HG03108 (cell line): ENCODE measurements at regions not wholly inside any gene's neighbourhood (a gene's known extent, or its start where the extent isn't known, plus 50 kb on each side); places are given as distances from the start of the nearest gene placed in this dataset.

Experiments
- ATAC-seq: cut with Tn5 transposase; IDR thresholded peaks from one replicate; pipeline ENCODE4 v1.9.1; 2021; ENCODE audit warnings: moderate library complexity; ENCODE audit not compliant: unreplicated experiment

DNA sequence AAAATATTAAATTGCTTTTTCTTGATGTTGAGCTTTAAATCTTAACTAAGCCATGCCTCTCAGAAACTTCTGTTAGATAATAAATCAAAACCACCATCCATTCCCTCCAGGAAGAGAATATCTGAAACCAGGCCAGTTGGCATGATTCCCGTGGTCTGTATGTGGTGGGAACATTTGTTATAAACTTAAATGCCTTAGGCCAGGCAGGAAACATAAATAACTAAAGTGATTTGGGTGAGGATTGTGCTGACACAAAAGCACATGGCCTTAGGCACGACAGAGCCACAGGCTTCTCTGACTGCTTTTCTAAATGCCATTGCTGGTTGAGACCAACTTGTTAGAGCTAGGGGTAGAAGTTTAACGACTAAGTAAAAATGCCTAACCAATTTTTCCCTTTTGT, 255.9 kb downstream of the GABRG2 start:
- ATAC-seq: no peak

DNA sequence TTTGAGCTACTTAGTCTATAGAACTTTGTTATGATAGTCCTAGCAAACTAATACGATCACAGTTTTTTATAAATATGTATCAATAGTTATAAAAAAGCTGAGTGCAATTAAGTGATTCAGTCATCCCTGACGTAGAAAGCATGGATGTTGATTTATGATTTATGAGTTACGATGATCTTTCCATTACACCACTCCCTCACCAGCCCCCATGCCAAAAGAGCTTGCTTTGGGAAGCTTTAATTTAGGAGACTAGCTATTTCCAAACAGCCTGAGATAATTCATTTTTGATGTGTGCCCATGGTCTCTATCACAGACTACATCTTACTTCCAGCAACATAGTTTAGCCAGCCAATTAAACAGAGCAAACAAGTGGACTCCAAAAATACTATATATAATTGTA, 256.8 kb downstream of the GABRG2 start:
- no peak for ATAC-seq

DNA sequence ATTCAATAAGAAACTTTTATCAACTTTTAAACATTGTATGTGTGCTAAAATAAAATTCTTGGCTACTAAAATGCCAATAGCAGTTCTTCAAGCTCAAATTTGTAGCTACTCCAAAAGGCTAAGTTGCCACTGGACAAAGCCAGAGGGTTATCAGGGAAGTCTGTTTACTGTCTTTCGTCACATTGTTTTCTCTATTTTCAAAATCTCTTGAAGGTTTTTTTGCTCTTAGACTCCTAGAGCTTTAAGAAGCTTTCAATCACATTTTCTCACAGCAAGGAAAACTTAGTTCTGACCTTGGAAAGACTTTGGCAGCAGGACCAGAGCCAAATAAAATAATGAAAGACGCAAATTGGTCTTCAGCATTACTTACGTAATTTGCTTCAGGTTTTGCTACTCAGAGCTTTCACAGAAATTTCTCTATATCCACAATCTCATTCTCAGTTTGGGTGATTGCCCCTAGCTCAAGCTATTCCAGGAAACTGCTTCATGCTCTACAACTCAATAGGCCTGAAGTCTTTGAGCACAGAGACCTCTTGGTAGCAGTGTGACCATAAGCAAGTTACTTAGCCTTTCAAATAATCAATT, 257.7 kb downstream of the GABRG2 start:
- ATAC-seq: no peak

DNA sequence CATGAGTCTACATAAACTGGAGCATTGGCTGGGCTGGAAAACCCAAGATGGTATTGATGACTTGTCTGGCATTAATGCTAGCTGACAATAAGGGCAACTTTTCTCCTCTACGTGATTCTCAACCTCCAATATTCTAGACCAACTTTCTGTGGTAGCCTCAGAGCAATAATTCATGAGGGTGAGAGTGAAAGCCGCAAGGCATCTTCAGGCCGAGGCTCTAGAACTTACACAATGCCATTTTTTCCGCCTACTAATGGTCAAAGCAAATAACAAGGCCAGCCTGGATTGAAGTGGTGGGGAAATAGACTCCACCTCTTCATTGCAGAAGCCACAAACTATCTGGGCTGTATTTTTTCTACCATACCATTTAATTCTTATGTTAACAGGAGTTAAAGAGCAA, 267.4 kb downstream of the GABRG2 start:
- no peak for ATAC-seq

DNA sequence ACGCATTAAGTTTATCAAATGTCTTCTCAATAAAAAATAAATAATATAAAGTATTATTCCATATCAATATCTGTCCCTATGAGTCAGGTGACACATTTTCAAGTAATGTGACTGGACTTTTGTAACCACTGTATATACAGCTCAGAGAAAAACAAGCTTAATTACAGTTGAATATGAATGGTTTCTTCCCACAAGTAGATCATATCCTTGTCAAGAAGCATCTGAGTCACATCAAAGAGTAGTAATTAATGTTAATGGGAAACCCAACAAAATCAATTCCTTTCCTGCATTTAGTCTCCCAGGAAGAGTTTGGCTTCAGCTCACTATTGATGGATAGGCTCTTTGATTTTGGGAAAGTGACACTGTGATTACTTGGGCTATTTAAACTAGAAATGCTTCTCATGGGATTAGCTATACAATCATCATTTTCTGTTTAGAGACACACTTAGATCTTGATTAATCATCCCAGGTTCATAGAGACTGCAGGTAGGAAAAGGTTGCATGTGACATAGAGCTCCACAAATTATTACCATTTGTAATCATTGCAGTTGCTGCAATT, 292.9 kb downstream of the GABRG2 start:
- no peak for ATAC-seq

DNA sequence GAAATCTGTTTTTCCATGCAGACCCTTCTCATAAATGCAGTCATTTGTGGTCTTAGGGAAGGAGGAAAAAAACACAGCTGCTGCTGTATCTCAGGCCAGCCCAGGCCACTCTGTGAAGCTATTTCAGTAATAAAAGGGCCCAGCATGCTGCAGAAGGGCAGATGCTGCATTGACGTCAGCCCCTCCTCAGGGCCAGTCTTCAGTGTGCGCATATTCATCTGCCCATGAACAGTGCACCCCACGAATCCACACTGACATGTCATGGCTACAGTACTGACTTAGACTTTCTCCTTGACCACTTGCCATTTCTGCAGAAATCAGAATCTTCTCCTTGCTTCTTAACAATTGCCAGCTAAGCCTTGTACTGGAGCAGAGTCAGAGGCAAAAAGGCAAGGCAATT, 304.7 kb downstream of the GABRG2 start:
- no peak for ATAC-seq

DNA sequence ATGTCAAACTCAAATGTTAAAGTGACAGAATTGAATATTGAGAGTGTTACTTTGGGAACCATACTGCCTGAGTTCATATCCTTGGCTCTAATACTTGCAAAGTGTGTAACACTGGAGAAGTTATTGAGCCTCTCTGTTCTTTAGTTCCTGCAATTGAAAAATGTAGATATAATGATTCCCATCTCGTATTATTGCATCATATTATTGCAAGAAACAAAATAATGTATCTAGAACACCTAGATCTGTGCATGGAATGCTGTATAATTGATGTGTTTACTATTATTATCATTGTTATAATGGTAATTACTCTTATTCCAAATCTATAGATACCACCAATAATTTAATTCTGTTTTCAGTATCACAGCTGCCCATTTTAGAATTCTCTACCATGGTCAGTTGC, 310.3 kb downstream of the GABRG2 start:
- no peak for ATAC-seq

DNA sequence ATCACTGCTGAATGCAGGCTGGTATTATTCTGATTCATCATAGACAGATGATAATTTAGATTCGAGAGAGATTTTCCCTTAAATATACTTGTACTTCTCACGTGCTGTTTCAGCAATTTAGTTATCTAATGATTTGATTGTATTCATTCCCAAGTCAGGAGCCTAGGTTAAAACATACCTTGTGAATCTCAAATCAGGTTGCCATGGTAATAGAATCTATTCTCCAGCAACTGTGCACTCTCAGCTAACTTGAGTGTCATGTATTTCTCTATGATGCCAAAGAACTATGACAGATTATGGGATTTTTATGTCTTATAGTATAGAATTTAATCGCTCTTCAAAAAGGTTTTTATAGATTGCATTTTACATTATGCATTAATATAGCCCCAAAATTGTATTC, 315.3 kb downstream of the GABRG2 start:
- ATAC-seq: no peak

DNA sequence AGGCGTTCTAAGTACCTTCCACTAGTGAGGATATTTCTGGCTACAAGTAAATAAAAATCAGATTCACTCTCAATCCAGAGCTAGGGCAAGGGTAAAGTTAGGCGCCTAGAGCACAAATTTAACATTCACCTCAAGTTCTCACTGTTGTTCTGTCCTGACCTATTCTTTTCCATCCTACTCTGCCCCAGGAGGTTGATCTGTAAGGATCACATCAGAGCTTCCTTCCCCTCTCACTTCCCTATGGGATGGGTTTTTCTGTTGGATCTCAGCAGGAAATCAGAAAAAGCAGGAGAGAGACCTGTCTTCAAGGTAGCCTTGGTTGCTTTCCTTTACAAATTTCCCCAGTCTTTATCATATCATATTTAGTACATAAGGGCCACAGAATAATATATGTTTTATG, 316.7 kb downstream of the GABRG2 start:
- no peak for ATAC-seq

DNA sequence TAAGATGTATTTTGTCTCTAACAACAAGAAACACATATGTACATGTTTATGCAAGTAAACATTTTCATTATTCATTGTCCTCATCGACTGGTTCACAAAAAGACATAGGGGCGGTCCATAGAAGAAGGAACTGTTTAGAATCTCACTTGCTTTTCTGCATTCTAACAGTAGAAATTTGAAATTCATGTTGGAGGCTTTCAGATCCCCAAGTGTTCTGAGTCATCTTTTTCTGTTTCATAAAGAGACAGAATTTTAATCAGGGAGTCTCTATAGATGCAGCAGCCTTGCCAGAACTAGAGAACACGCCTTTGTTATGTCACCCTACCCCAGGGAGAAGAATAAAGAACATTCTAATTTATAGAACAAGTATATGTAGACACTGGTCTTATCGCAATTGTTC, 324.3 kb downstream of the GABRG2 start:
- no peak for ATAC-seq

DNA sequence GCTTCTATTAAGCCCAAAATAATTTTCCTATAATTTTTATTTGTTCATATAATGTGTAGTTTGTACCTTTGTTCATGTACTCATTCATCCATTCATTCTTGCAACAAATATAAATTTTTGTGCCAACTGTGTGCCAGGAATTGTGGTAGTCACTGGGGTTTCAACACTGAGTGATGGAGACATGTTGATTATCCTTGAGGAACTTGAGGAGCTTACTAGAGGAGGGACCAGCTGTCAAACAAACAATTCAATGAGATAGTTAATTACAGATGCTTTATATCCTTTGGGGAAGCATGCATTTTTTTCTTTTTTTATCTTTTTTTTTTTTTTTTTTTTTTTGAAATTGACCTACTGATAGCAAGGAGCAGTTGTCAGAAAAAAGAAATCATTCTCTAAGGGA, 324.8 kb downstream of the GABRG2 start:
- no peak for ATAC-seq

DNA sequence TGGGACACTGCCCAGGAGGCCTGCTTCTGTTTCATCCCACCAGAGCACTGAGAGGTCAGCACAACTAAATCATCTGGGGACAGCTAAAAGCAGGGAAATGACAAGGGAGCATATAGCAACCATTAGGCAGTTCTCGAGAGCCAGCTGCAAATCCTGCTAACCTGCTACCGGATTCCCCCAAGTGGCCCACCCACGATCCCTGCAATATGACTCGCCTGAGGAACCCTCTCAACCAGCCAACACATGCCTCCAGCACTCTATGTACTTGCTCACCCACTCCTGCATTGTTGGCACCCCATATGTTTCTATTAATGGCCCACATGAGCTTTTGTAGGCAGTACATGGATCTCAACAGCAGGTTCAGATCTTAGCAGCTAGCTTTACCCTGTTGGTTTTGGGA, 326.0 kb downstream of the GABRG2 start:
- ATAC-seq: no peak

DNA sequence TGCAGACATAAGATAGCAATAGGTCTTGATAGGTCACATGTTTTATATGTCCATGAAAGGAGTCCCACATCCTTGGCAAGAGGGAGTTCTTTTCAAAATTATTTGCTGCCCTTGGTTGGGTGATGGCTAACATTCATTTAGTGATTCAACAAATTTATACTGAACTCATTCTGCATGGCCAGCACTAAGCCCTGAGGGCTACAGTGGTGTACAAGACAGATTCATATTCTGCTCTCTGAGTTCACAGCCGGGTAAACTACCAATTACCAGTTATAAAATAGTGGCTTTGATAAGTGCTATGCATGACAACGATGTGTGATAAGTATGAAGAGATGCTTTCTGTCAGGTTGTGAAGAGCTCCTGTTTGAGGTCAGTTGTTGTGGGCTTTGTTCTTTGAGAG, 340.0 kb downstream of the GABRG2 start:
- ATAC-seq: no peak

DNA sequence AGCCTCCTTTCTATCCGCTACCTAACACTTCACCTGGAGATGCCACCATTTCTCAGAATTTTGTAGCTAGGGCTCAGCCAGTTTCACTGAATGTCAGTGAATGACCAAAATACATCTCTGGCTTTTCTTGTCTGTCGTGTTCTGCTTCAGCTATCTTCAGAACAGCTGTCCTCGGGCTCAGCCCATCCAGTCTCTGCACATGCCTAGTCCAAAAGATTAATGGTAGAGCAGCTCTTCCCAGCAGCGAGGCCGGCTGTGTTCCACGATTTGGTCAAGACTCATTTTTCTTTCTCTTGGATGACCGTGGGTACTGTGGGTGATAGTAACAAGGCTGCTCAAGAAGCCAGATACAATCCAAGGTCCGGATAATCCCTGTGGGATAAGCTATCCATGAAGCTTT, 342.8 kb downstream of the GABRG2 start:
- ATAC-seq: no peak

DNA sequence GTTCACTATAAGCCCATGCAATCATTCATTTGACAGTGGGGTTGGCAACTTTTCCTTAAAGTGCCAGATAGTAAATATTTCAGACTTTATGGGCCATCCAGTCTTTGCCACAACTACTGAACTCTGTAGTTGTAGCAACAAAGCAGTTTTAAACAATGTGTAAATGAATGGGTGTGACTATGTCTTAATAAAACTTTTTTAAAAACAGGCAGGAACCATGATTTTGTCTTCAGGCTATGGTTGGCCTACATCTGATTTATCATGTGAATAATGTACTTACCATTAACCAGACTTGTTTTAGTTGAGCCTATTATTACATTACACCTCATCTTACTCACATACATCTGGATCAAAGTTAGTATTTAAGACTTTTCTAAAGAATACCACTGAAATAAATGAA, 361.6 kb downstream of the GABRG2 start:
- ATAC-seq: no peak

DNA sequence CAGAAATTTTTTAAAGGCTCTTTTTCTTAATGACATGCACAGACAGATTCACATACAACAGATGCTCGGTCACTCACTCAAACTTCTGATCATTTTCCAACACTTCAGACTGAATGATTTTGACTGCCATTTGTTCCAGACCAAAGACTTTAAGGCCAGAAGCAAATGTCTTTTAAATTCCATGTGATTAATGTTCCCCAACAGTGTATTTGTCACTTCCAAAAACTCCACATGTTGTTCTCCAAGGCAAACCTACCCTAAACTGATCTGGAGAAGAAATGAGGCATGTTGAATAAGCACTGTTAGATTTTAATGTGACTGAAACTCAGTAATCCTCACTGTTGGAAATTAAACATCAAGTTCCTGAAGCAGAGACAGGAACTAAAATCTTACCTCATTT, 366.7 kb downstream of the GABRG2 start:
- no peak for ATAC-seq

DNA sequence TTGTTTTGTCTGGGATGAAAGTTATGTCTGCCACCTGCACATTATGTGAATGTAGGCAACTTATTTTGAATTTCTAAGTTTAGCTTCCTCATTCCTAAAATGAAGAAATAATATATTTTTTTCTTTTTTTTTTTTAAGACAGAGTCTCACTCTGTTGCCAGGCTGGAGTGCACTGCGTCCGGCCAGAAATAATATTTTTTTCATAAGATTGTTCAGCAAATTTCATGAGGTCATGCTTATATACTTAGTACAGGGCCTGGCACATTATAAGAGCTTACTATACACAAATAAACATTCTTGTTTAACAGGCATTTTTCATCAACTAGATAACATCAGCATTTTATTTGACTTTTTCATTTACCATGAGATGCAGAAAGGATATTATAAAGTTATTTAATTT, 368.5 kb downstream of the GABRG2 start:
- no peak for ATAC-seq

DNA sequence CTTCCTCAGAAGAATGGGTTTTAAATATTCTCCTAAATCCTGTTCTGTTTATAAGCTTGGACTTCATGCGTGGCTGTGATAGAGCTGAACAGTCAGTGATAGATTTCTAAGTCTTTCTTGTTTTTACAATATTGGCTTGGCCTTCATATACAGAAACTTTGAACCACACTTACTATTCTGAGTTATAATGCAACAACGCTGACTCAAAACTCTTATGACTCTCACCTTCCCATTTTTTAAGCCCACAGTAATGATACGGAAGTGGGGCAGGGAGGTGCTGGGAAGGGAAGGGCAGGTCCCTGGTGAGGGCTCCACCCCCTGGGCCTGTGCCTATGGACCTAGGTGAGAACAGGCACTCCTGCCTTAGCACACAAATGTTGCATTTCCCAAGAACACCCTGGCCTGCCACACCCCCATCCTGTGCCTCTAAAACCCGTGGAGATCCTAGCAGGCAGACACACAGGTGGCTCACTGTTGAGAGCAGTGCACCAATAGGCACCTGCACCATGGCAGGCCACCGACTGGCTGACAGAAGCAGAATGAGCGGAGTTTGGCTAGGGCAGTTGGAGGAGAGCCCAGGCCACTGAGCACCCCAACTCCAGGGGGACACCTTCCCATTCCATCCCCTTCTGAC, 376.7 kb downstream of the GABRG2 start:
- no peak for ATAC-seq

DNA sequence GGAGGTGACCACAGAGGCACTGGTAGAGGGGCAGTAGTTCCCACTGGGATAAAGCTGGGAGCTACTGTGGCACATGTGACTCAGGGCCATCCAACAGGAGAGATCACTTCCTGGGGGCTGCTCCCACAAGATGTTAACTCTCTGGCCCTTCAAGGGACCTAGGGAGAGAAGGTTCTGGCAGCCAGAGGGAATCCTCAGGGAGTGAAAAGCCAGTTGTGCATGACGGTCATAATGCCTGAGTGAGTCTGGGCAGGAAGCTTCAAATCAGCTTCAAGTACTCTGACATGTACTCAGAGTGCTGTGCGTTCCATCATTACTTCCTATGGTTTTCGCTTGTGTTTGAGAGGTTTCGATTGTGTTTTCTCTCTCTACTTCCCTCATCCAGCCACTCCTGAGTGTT, 388.5 kb downstream of the GABRG2 start:
- no peak for ATAC-seq

DNA sequence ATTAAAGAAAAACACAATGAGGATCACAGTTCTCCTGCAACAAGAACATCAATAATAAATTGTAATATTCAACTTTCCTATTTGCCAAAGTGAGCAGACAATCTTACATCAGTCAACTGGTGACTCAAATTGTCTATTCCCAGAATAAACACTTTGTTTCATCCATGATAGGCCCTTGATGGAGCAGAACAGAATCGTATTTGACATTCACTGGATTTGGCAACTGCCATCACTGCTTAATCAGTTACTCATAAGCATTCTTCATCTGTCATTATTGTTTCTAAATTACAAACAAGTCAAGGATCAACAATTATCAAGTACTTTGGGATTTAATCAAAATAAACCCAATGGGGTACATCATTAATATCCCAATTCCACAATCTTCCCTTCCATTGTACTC, 398.4 kb downstream of the GABRG2 start:
- no peak for ATAC-seq

DNA sequence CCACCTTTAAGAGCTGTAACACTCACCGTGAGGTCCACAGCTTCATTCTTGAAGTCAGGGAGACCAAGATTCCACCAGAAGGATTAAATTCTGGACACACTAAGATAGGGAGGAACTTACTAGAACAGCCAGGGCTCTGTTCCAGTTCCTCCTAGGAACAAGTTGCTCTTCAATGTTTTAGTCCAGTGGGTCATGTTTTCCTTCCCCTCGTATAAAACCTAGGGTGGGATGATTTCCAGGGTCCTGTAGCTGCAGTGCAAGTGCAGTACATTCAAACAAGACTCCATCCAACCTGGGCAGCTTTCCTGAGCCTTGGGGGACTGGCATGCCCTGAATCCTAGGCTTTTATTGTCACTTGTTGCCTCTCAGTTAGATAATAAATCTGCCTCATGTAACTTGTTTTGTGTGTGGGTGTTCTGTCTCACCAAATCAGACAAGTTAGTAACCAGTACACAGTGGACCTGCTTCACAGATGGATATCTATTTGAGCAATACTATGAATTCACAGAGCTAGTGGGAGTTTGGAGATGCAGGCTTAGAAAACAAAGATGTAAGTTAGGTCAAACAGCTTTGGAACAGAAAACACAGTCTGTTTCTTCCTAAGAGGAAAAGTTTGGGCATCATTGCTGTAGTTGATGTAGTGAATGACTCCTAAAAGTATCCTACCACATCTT, 405.6 kb downstream of the GABRG2 start:
- ATAC-seq: no peak

DNA sequence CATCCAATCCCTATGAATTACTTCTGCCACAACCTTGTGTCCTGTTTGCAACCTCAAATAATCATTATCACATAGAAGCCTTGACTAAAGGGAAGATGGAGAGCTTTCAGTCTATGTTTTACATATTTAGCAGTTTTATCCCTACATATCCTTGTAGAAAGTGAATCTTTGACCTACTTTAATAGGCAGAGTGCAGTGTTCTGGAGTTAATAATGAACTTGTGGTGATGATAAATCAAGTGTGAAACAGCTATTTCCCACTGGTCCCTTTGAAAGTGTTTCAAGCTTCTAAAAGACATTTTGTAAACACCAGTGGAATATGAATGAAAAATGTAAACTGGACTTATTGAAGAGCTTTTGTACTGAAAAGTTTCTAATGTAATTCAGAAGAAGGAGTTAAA, 406.7 kb downstream of the GABRG2 start:
- no peak for ATAC-seq
